ENCODE measurements at regions not wholly inside any gene's neighbourhood (a gene's known extent, or its start where the extent isn't known, plus 50 kb on each side); places are given as distances from the start of the nearest gene placed in this dataset.

- TF ChIP-seq CTCF (IDR thresholded peaks at IDR 0.05) (no peak), POLR2A (IDR thresholded peaks at IDR 0.05) (no peak)
Observed at GRCh38 chr13:76732367-76732766, 153.8 kb downstream of the KCTD12 start.
